ENCODE measurements at regions not wholly inside any gene's neighbourhood (a gene's known extent, or its start where the extent isn't known, plus 50 kb on each side); places are given as distances from the start of the nearest gene placed in this dataset.

- TF ChIP-seq ZNF843 (tag by site-specific recombination; IDR thresholded peaks at IDR 0.05) (no peak), ZNF830 (tag by site-specific recombination; IDR thresholded peaks at IDR 0.05; ENCODE audit: low read depth) (no peak), ZNF133 (tag by site-specific recombination; IDR thresholded peaks at IDR 0.05) (no peak), CTCF (tag by site-specific recombination; IDR thresholded peaks at IDR 0.05) (no peak), HOXC10 (CRISPR knock-in tag; IDR thresholded peaks at IDR 0.05) (no peak), ZNF416 (tag by site-specific recombination; IDR thresholded peaks at IDR 0.05) (no peak), ZNF510 (tag by site-specific recombination; IDR thresholded peaks at IDR 0.05; ENCODE audit: insufficient replicate concordance) (no peak), ZNF311 (tag by site-specific recombination; IDR thresholded peaks at IDR 0.05; ENCODE audit: borderline replicate concordance) (no peak), BCL11B (tag by site-specific recombination; IDR thresholded peaks at IDR 0.05; ENCODE audit: low read depth) (no peak), KLF1 (tag by site-specific recombination; IDR thresholded peaks at IDR 0.05) (no peak)
- TF ChIP-seq, protein P1, sequence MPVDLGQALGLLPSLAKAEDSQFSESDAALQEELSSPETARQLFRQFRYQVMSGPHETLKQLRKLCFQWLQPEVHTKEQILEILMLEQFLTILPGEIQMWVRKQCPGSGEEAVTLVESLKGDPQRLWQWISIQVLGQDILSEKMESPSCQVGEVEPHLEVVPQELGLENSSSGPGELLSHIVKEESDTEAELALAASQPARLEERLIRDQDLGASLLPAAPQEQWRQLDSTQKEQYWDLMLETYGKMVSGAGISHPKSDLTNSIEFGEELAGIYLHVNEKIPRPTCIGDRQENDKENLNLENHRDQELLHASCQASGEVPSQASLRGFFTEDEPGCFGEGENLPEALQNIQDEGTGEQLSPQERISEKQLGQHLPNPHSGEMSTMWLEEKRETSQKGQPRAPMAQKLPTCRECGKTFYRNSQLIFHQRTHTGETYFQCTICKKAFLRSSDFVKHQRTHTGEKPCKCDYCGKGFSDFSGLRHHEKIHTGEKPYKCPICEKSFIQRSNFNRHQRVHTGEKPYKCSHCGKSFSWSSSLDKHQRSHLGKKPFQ (tag by site-specific recombination; IDR thresholded peaks at IDR 0.05), result no peak
Observed at GRCh38 chr13:90628471-90628870, 719.0 kb upstream of the MIR17HG start.

Data from HEK293 (cell line).